SU-DHL-6 (cell line): ENCODE measurements at regions not wholly inside any gene's neighbourhood (a gene's known extent, or its start where the extent isn't known, plus 50 kb on each side); places are given as distances from the start of the nearest gene placed in this dataset.

Source experiments
- EZH2phosphoT487 ChIP-seq: fragments of 200-600 bp; sonication (generic), shearing (Covaris generic); conservative IDR thresholded peaks from 2 replicates; pipeline ENCODE4 v1.6.1; 2018; ENCODE audit warnings: mild to moderate bottlenecking, antibody characterized with exemption, low read length, moderate library complexity, mixed read lengths
- TF ChIP-seq, protein P1 (sequence below): fragments of 200-600 bp; sonication (generic); IDR thresholded peaks from one replicate; pipeline ENCODE4 v1.5.1; 2017; ENCODE audit warnings: antibody characterized with exemption, mild to moderate bottlenecking, low read length, moderate library complexity; ENCODE audit not compliant: insufficient read depth, poor library complexity, severe bottlenecking

DNA sequence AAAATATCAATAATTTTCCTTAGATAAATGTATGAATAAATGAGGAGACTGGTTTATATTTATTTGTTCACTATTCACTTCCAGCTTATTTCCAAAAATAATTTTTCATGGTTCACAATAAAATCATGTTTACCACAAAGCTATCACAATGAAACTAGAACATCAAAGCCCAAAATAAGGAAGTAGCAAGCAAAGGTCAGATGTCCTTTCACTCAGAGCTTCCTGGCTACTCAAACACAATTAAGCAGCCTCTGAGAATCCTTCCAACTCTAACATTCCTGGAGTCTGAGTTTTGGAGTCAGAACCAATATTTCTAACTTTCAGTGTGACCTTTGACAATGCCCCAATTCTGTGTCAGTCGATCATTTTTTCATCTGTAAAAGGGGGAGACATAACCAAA lies 527.0 kb downstream of the SOX6 start:
- TF ChIP-seq, protein P1, sequence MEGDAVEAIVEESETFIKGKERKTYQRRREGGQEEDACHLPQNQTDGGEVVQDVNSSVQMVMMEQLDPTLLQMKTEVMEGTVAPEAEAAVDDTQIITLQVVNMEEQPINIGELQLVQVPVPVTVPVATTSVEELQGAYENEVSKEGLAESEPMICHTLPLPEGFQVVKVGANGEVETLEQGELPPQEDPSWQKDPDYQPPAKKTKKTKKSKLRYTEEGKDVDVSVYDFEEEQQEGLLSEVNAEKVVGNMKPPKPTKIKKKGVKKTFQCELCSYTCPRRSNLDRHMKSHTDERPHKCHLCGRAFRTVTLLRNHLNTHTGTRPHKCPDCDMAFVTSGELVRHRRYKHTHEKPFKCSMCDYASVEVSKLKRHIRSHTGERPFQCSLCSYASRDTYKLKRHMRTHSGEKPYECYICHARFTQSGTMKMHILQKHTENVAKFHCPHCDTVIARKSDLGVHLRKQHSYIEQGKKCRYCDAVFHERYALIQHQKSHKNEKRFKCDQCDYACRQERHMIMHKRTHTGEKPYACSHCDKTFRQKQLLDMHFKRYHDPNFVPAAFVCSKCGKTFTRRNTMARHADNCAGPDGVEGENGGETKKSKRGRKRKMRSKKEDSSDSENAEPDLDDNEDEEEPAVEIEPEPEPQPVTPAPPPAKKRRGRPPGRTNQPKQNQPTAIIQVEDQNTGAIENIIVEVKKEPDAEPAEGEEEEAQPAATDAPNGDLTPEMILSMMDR = no peak
- no peak for TF ChIP-seq EZH2phosphoT487
